A549 (cell line): ENCODE measurements at regions not wholly inside any gene's neighbourhood (a gene's known extent, or its start where the extent isn't known, plus 50 kb on each side); places are given as distances from the start of the nearest gene placed in this dataset.

Source experiments
- ATAC-seq, 2 experiments: fragments of 200-7000 bp in 1 of 2; fragments of >200 bp in 1 of 2; cut with Nextera tagmentation in 1 of 2; cut with Tn5 transposase in 1 of 2; 3 replicates each; pipeline versions ENCODE4 v1.8.0 to v1.9.1; 2018 to 2020; ENCODE audit warnings: mild to moderate bottlenecking in 1 of 2, moderate library complexity in 1 of 2
- CTCF ChIA-PET: fragments of 300-600 bp; sonication (Branson Sonifier 250); formaldehyde crosslinking; extraction: SDS; loops from one replicate; lab custom pipeline; 2021; ENCODE audit warnings: antibody characterized with exemption, inconsistent platforms; lab: Yijun Ruan, JAX
- POLR2A ChIA-PET: fragments of 350-600 bp; formaldehyde crosslinking; extraction: SDS; loops from one replicate; lab custom pipeline; 2021; ENCODE audit warnings: antibody characterized with exemption, inconsistent platforms; lab: Yijun Ruan, JAX
- DNase-seq, 2 experiments: peaks; one replicate each; pipeline versions ENCODE4 v3.0.0 to v3.0.0-alpha.2; 2011 to 2016; ENCODE audit warnings: low read depth in 1 of 2, low spot score in 1 of 2
- FAIRE-seq: peaks from 2 replicates; lab custom pipeline; 2011; peaks lifted over from hg19 to GRCh38; lab: Jason Lieb, UNC
- H3K27ac ChIP-seq, 2 experiments: fragments of >200 bp; sonication (Bioruptor Twin); formaldehyde crosslinking; 3 replicates each; pipeline ENCODE4 v1.5.1; 2016 to 2017
- H3K4me1 ChIP-seq: fragments of >200 bp; sonication (Bioruptor Twin); formaldehyde crosslinking; 3 replicates; pipeline ENCODE4 v1.6.1; 2016
- H3K4me2 ChIP-seq: fragments of >200 bp; sonication (Bioruptor Twin); formaldehyde crosslinking; 3 replicates; pipeline ENCODE4 v1.6.1; 2016
- H3K4me3 ChIP-seq: fragments of >200 bp; sonication (Bioruptor Twin); formaldehyde crosslinking; 3 replicates; pipeline ENCODE4 v1.5.1; 2016
- H3K9me3 ChIP-seq: fragments of >200 bp; sonication (Bioruptor Twin); formaldehyde crosslinking; 3 replicates; pipeline ENCODE4 v1.6.1; 2016
- BCL3 ChIP-seq: fragments of >200 bp; sonication (Bioruptor Twin); formaldehyde crosslinking; IDR thresholded peaks from 3 replicates; pipeline ENCODE4 v1.6.1; 2016
- CBX2 ChIP-seq: fragments of 200-600 bp; sonication (generic); IDR thresholded peaks from 2 replicates; pipeline ENCODE4 v1.6.1; 2016; ENCODE audit warnings: low read depth, mild to moderate bottlenecking, borderline replicate concordance
- CBX8 ChIP-seq: fragments of 200-600 bp; sonication (generic); IDR thresholded peaks from 2 replicates; pipeline ENCODE4 v1.6.1; 2016
- CEBPB ChIP-seq, 2 experiments: fragments of >200 bp in 1 of 2; sonication (Bioruptor Twin) in 1 of 2; formaldehyde crosslinking in 1 of 2; IDR thresholded peaks; 2 replicates each; pipeline ENCODE4 v1.6.1; 2012 to 2016
- CHD4 ChIP-seq: fragments of 200-600 bp; sonication (generic); IDR thresholded peaks from 2 replicates; pipeline ENCODE4 v1.6.1; 2016; ENCODE audit warnings: antibody characterized with exemption, mild to moderate bottlenecking, borderline replicate concordance
- E2F6 ChIP-seq: IDR thresholded peaks from 2 replicates; pipeline ENCODE4 v1.6.1; 2012; ENCODE audit warnings: low read depth, borderline replicate concordance
- EHMT2 ChIP-seq: fragments of 200-600 bp; sonication (generic); IDR thresholded peaks from 2 replicates; pipeline ENCODE4 v1.6.1; 2016; ENCODE audit warnings: antibody characterized with exemption, low read depth, mild to moderate bottlenecking, moderate library complexity
- ELK1 ChIP-seq: fragments of 150-350 bp; IDR thresholded peaks from 2 replicates; pipeline ENCODE4 v1.6.1; 2014; ENCODE audit warnings: low read depth, mild to moderate bottlenecking, low read length
- FOSB ChIP-seq: fragments of 250-450 bp; sonication (Bioruptor Pico); IDR thresholded peaks from 2 replicates; pipeline ENCODE4 v1.5.0; 2020; ENCODE audit warnings: mild to moderate bottlenecking, moderate library complexity
- GATA3 ChIP-seq: IDR thresholded peaks from 2 replicates; pipeline ENCODE4 v1.6.1; 2012; ENCODE audit warnings: borderline replicate concordance
- HDAC2 ChIP-seq: fragments of 200-600 bp; sonication (generic); IDR thresholded peaks from 2 replicates; pipeline ENCODE4 v1.6.1; 2016
- HOXB5 ChIP-seq: fragments of 250-450 bp; sonication (Bioruptor Pico); IDR thresholded peaks from 2 replicates; pipeline ENCODE4 v1.5.0; 2020; ENCODE audit warnings: mild to moderate bottlenecking, moderate library complexity
- KDM1A ChIP-seq: fragments of 200-600 bp; sonication (generic); IDR thresholded peaks from 2 replicates; pipeline ENCODE4 v1.6.1; 2016; ENCODE audit warnings: low read depth, mild to moderate bottlenecking
- KDM5A ChIP-seq: fragments of 200-600 bp; sonication (generic); IDR thresholded peaks from 2 replicates; pipeline ENCODE4 v1.6.1; 2016; ENCODE audit warnings: antibody characterized with exemption, mild to moderate bottlenecking
- MYC ChIP-seq: IDR thresholded peaks from 2 replicates; pipeline ENCODE4 v1.6.1; 2012; ENCODE audit warnings: mild to moderate bottlenecking, inconsistent platforms, low read length, improper control_type of control experiment, borderline replicate concordance
- NFE2L2 ChIP-seq: fragments of 150-350 bp; conservative IDR thresholded peaks from 2 replicates; pipeline ENCODE4 v1.6.1; 2014; ENCODE audit warnings: low read length
- NPAS2 ChIP-seq: fragments of 250-450 bp; sonication (Bioruptor Pico); IDR thresholded peaks from 2 replicates; pipeline ENCODE4 v1.8.0; 2022; ENCODE audit warnings: mild to moderate bottlenecking, moderate library complexity, borderline replicate concordance
- PBX3 ChIP-seq: IDR thresholded peaks from 2 replicates; pipeline ENCODE4 v1.6.1; 2012
- PHF8 ChIP-seq: fragments of 200-600 bp; sonication (generic); IDR thresholded peaks from 2 replicates; pipeline ENCODE4 v1.6.1; 2016; ENCODE audit warnings: low read depth, mild to moderate bottlenecking, antibody characterized with exemption, moderate library complexity, borderline replicate concordance
- RARB ChIP-seq: fragments of 250-450 bp; sonication (Bioruptor Pico); IDR thresholded peaks from 2 replicates; pipeline ENCODE4 v1.8.0; 2021; ENCODE audit warnings: mild to moderate bottlenecking, moderate library complexity
- RNF2 ChIP-seq: fragments of 200-600 bp; sonication (generic); IDR thresholded peaks from 2 replicates; pipeline ENCODE4 v1.6.1; 2016; ENCODE audit warnings: low read depth, mild to moderate bottlenecking, antibody characterized with exemption, moderate library complexity, borderline replicate concordance
- ZSCAN20 ChIP-seq: fragments of 250-450 bp; sonication (Bioruptor Pico); IDR thresholded peaks from 2 replicates; pipeline ENCODE4 v1.8.0; 2022; ENCODE audit warnings: mild to moderate bottlenecking, moderate library complexity
- WGBS: methylation state at CpG from one replicate; pipeline ENCODE4 v1.1.6; 2017; ENCODE audit errors: missing lambda C conversion rate; 5-methylcytosine and 5-hydroxymethylcytosine counted together

- DNase-seq (no peak), ATAC-seq (no peak), FAIRE-seq (no peak)
- ChIA-PET POLR2A (interaction anchor here (0.8 kb wide), 1 partner anchor 361 kb away, joined by 5 read pairs; no protein-coding TSS in a partner anchor), CTCF (interaction anchor here (0.6 to 1.9 kb wide), 5 partner anchors 25 to 381 kb away, joined by 3 to 9 read pairs (median 3); no protein-coding TSS in a partner anchor)
- 31% methylated on average over 4 of the region's 4 CpGs for WGBS
- no peak overlapping the region for H3K4me2 ChIP-seq
- H3K27ac ChIP-seq, result no peak overlapping the region
- H3K4me3 ChIP-seq, result no peak overlapping the region
- no peaks in the 10 kb centered on the region for H3K9me3 ChIP-seq
- H3K4me1 ChIP-seq, result no peaks in the 10 kb centered on the region
- TF ChIP-seq HDAC2 (no peak), GATA3 (no peak), KDM1A (no peak), ELK1 (no peak), RNF2 (no peak), PHF8 (no peak), CBX2 (no peak), NPAS2 (CRISPR knock-in tag) (no peak), BCL3 (no peak), E2F6 (no peak), HOXB5 (CRISPR knock-in tag) (no peak), NFE2L2 (no peak), MYC (no peak), ZSCAN20 (CRISPR knock-in tag) (no peak), PBX3 (no peak), EHMT2 (no peak), CEBPB (IDR thresholded peaks at IDR 0.05) (no peak), KDM5A (no peak), CBX8 (no peak)
- TF ChIP-seq, all 56 proteins: peak for 0
These were observed 87.0 kb upstream of the EEA1 start for GRCh38 chr12:93015871-93016751.

- WGBS, result 50% methylated on average over 4 of the region's 4 CpGs
- Histone ChIP-seq H3K9me3 (no peaks in the 10 kb centered on the region), H3K4me1 (no peaks in the 10 kb centered on the region), H3K4me2 (no peak overlapping the region), H3K4me3 (no peak overlapping the region), H3K27ac (no peak overlapping the region)
- ATAC-seq (no peak), DNase-seq (no peak), FAIRE-seq (no peak)
- TF ChIP-seq FOSB (CRISPR knock-in tag) (no peak), RARB (CRISPR knock-in tag) (no peak), CHD4 (no peak)
- CTCF ChIA-PET, result interaction anchor here (0.6 to 1.9 kb wide), 4 partner anchors 12 to 380 kb away, joined by 3 to 5 read pairs (median 3); no protein-coding TSS in a partner anchor
- POLR2A ChIA-PET, result no interaction called here
These were observed 87.8 kb upstream of the EEA1 start for GRCh38 chr12:93016752-93017350.
